ENCODE measurements at regions not wholly inside any gene's neighbourhood (a gene's known extent, or its start where the extent isn't known, plus 50 kb on each side); places are given as distances from the start of the nearest gene placed in this dataset.

GRCh38 chr3:8113626-8114025 lies 388.0 kb upstream of the LMCD1 start:
- no peak overlapping the region for H3K27ac ChIP-seq (ENCODE audit: low read length, poor library complexity, severe bottlenecking)
- no peak overlapping the region for H3K23ac ChIP-seq (ENCODE audit: low read length in 2 of 2)
- H4K8ac ChIP-seq (ENCODE audit: low read length), result no peak overlapping the region
- H2BK5ac ChIP-seq (ENCODE audit: low read depth, low read length, poor library complexity, severe bottlenecking), result no peak overlapping the region
- H3K9ac ChIP-seq (ENCODE audit: low read length), result no peak overlapping the region
- H3K4me2 ChIP-seq (ENCODE audit: low read length, poor library complexity, severe bottlenecking), result no peak overlapping the region
- H4K91ac ChIP-seq (ENCODE audit: low read length), result no peak overlapping the region
- no peaks in the 10 kb centered on the region for H3K36me3 ChIP-seq (ENCODE audit: control insufficient read depth in 1 of 2, insufficient read depth in 2 of 2, low read depth in 1 of 2, low read length in 2 of 2)
- no peaks in the 10 kb centered on the region for H3K9me3 ChIP-seq (ENCODE audit: control insufficient read depth, low read length)
- no peak overlapping the region for H3K14ac ChIP-seq (ENCODE audit: low read length in 2 of 2)
- H2BK15ac ChIP-seq (ENCODE audit: low read depth, poor library complexity, severe bottlenecking), result no peak overlapping the region
- no peaks in the 10 kb centered on the region for H3K79me1 ChIP-seq (replicated peaks; ENCODE audit: low read length, poor library complexity, severe bottlenecking)
- H3K27me3 ChIP-seq (ENCODE audit: control insufficient read depth in 1 of 2, insufficient read depth in 1 of 2, low read length in 2 of 2), result no peaks in the 10 kb centered on the region
- H2AK5ac ChIP-seq (ENCODE audit: low read length, severe bottlenecking), result no peak overlapping the region
- H3K4me3 ChIP-seq (ENCODE audit: insufficient read depth in 1 of 2, low read depth in 1 of 2, low read length in 2 of 2), result no peak overlapping the region
- no peak overlapping the region for H2AFZ ChIP-seq (ENCODE audit: low read depth, low read length)
- H2BK120ac ChIP-seq (ENCODE audit: low read depth, low read length), result no peak overlapping the region
- no peak overlapping the region for H2BK12ac ChIP-seq (ENCODE audit: low read length in 2 of 2)
- WGBS, result 66% methylated on average over 6 of the region's 6 CpGs
- no peaks in the 10 kb centered on the region for H3K4me1 ChIP-seq (ENCODE audit: control insufficient read depth, insufficient read depth, low read depth, low read length)
- no peak overlapping the region for H3K4ac ChIP-seq (ENCODE audit: low read depth in 1 of 2, low read length in 2 of 2)
- no peak overlapping the region for H3K18ac ChIP-seq (ENCODE audit: low read depth in 1 of 2, low read length in 2 of 2)
- DNase-seq, result no peak

GRCh38 chr3:8128686-8129085 lies 372.9 kb upstream of the LMCD1 start:
- Histone ChIP-seq H3K18ac (ENCODE audit: low read depth in 1 of 2, low read length in 2 of 2) (no peak overlapping the region), H4K8ac (ENCODE audit: low read length) (no peak overlapping the region), H2AFZ (ENCODE audit: low read depth, low read length) (no peak overlapping the region), H3K27ac (ENCODE audit: low read length, poor library complexity, severe bottlenecking) (no peak overlapping the region), H3K4me3 (ENCODE audit: insufficient read depth in 1 of 2, low read depth in 1 of 2, low read length in 2 of 2) (no peak overlapping the region), H3K9ac (ENCODE audit: low read length) (no peak overlapping the region), H4K91ac (ENCODE audit: low read length) (no peak overlapping the region), H3K4me2 (ENCODE audit: low read length, poor library complexity, severe bottlenecking) (no peak overlapping the region), H3K79me1 (replicated peaks; ENCODE audit: low read length, poor library complexity, severe bottlenecking) (no peaks in the 10 kb centered on the region), H3K23ac (ENCODE audit: low read length in 2 of 2) (no peak overlapping the region), H3K27me3 (ENCODE audit: control insufficient read depth in 1 of 2, insufficient read depth in 1 of 2, low read length in 2 of 2) (peaks cover 0 to 2% of the 10 kb centered on the region in 2 experiments), H3K9me3 (ENCODE audit: control insufficient read depth, low read length) (peaks cover 13% of the 10 kb centered on the region), H2BK12ac (ENCODE audit: low read length in 2 of 2) (no peak overlapping the region), H2BK15ac (ENCODE audit: low read depth, poor library complexity, severe bottlenecking) (no peak overlapping the region), H3K36me3 (ENCODE audit: control insufficient read depth in 1 of 2, insufficient read depth in 2 of 2, low read depth in 1 of 2, low read length in 2 of 2) (no peaks in the 10 kb centered on the region), H2BK120ac (ENCODE audit: low read depth, low read length) (no peak overlapping the region), H2BK5ac (ENCODE audit: low read depth, low read length, poor library complexity, severe bottlenecking) (no peak overlapping the region), H3K4ac (ENCODE audit: low read depth in 1 of 2, low read length in 2 of 2) (no peak overlapping the region), H3K4me1 (ENCODE audit: control insufficient read depth, insufficient read depth, low read depth, low read length) (no peaks in the 10 kb centered on the region), H2AK5ac (ENCODE audit: low read length, severe bottlenecking) (no peak overlapping the region), H3K14ac (ENCODE audit: low read length in 2 of 2) (no peak overlapping the region)
- 77% methylated on average over 1 of the region's 2 CpGs for WGBS
- DNase-seq, result no peak

GRCh38 chr3:8136553-8136952 lies 365.1 kb upstream of the LMCD1 start:
- H2BK120ac ChIP-seq (ENCODE audit: low read depth, low read length), result no peak overlapping the region
- 74% methylated on average over 3 of the region's 3 CpGs for WGBS
- no peak overlapping the region for H2BK5ac ChIP-seq (ENCODE audit: low read depth, low read length, poor library complexity, severe bottlenecking)
- H3K9me3 ChIP-seq (ENCODE audit: control insufficient read depth, low read length), result peaks cover 10% of the 10 kb centered on the region
- peaks cover 0 to 8% of the 10 kb centered on the region in 2 experiments for H3K27me3 ChIP-seq (ENCODE audit: control insufficient read depth in 1 of 2, insufficient read depth in 1 of 2, low read length in 2 of 2)
- no peaks in the 10 kb centered on the region for H3K79me1 ChIP-seq (replicated peaks; ENCODE audit: low read length, poor library complexity, severe bottlenecking)
- no peak overlapping the region for H3K4me3 ChIP-seq (ENCODE audit: insufficient read depth in 1 of 2, low read depth in 1 of 2, low read length in 2 of 2)
- H3K18ac ChIP-seq (ENCODE audit: low read depth in 1 of 2, low read length in 2 of 2), result no peak overlapping the region
- H3K36me3 ChIP-seq (ENCODE audit: control insufficient read depth in 1 of 2, insufficient read depth in 2 of 2, low read depth in 1 of 2, low read length in 2 of 2), result no peaks in the 10 kb centered on the region
- no peak overlapping the region for H3K14ac ChIP-seq (ENCODE audit: low read length in 2 of 2)
- H2BK12ac ChIP-seq (ENCODE audit: low read length in 2 of 2), result no peak overlapping the region
- no peak for DNase-seq
- H4K8ac ChIP-seq (ENCODE audit: low read length), result no peak overlapping the region
- no peak overlapping the region for H4K91ac ChIP-seq (ENCODE audit: low read length)
- H3K4me2 ChIP-seq (ENCODE audit: low read length, poor library complexity, severe bottlenecking), result no peak overlapping the region
- no peak overlapping the region for H2AK5ac ChIP-seq (ENCODE audit: low read length, severe bottlenecking)
- H2BK15ac ChIP-seq (ENCODE audit: low read depth, poor library complexity, severe bottlenecking), result no peak overlapping the region
- H2AFZ ChIP-seq (ENCODE audit: low read depth, low read length), result no peak overlapping the region
- no peaks in the 10 kb centered on the region for H3K4me1 ChIP-seq (ENCODE audit: control insufficient read depth, insufficient read depth, low read depth, low read length)
- H3K4ac ChIP-seq (ENCODE audit: low read depth in 1 of 2, low read length in 2 of 2), result no peak overlapping the region
- H3K9ac ChIP-seq (ENCODE audit: low read length), result no peak overlapping the region
- H3K23ac ChIP-seq (ENCODE audit: low read length in 2 of 2), result no peak overlapping the region
- H3K27ac ChIP-seq (ENCODE audit: low read length, poor library complexity, severe bottlenecking), result no peak overlapping the region

GRCh38 chr3:8143186-8143585 lies 358.4 kb upstream of the LMCD1 start:
- no peak overlapping the region for H2AFZ ChIP-seq (ENCODE audit: low read depth, low read length)
- WGBS, result 100% methylated on average over 1 of the region's 2 CpGs
- H3K27ac ChIP-seq (ENCODE audit: low read length, poor library complexity, severe bottlenecking), result no peak overlapping the region

More at GRCh38 chr3:8143186-8143585, 358.4 kb upstream of the LMCD1 start:
- H3K9me3 ChIP-seq (ENCODE audit: control insufficient read depth, low read length), result no peaks in the 10 kb centered on the region
- no peak overlapping the region for H2AK5ac ChIP-seq (ENCODE audit: low read length, severe bottlenecking)
- H3K79me1 ChIP-seq (replicated peaks; ENCODE audit: low read length, poor library complexity, severe bottlenecking), result no peaks in the 10 kb centered on the region
- H3K18ac ChIP-seq (ENCODE audit: low read depth in 1 of 2, low read length in 2 of 2), result no peak overlapping the region
- H3K9ac ChIP-seq (ENCODE audit: low read length), result peak overlapping the region; percentile 34
- peak overlapping the region in 1 of 2 experiments; percentile 1 for H3K4me3 ChIP-seq (ENCODE audit: insufficient read depth in 1 of 2, low read depth in 1 of 2, low read length in 2 of 2)
- no peak for DNase-seq
- H2BK15ac ChIP-seq (ENCODE audit: low read depth, poor library complexity, severe bottlenecking), result no peak overlapping the region
- no peak overlapping the region for H4K8ac ChIP-seq (ENCODE audit: low read length)
- H3K4me1 ChIP-seq (ENCODE audit: control insufficient read depth, insufficient read depth, low read depth, low read length), result no peaks in the 10 kb centered on the region
- no peak overlapping the region for H3K23ac ChIP-seq (ENCODE audit: low read length in 2 of 2)
- no peaks in the 10 kb centered on the region for H3K27me3 ChIP-seq (ENCODE audit: control insufficient read depth in 1 of 2, insufficient read depth in 1 of 2, low read length in 2 of 2)
- H3K36me3 ChIP-seq (ENCODE audit: control insufficient read depth in 1 of 2, insufficient read depth in 2 of 2, low read depth in 1 of 2, low read length in 2 of 2), result no peaks in the 10 kb centered on the region
- H2BK5ac ChIP-seq (ENCODE audit: low read depth, low read length, poor library complexity, severe bottlenecking), result no peak overlapping the region
- no peak overlapping the region for H3K14ac ChIP-seq (ENCODE audit: low read length in 2 of 2)
- H2BK120ac ChIP-seq (ENCODE audit: low read depth, low read length), result no peak overlapping the region
- no peak overlapping the region for H2BK12ac ChIP-seq (ENCODE audit: low read length in 2 of 2)
- H3K4me2 ChIP-seq (ENCODE audit: low read length, poor library complexity, severe bottlenecking), result no peak overlapping the region
- no peak overlapping the region for H3K4ac ChIP-seq (ENCODE audit: low read depth in 1 of 2, low read length in 2 of 2)
- H4K91ac ChIP-seq (ENCODE audit: low read length), result no peak overlapping the region

Data from mesenchymal stem cell (in vitro differentiated cells and primary cell).